K562 (cell line): ENCODE measurements at regions not wholly inside any gene's neighbourhood (a gene's known extent, or its start where the extent isn't known, plus 50 kb on each side); places are given as distances from the start of the nearest gene placed in this dataset.

Experiments used
- ATAC-seq: fragments of 200-7000 bp; cut with Tn5 transposase; 3 replicates; pipeline ENCODE4 v1.9.1; 2020; ENCODE audit warnings: moderate library complexity
- BruUV-seq: library from RNA; stranded (reverse); fragments of 400-500 nt; replicated peaks from 2 replicates; lab custom pipeline; 2021; lab: Mats Ljungman, UMichigan
- CTCF ChIA-PET: fragments of 300-600 bp; formaldehyde crosslinking; extraction: SDS; loops from one replicate; lab custom pipeline; 2021; ENCODE audit warnings: low intra/inter-chr PET ratio; lab: Yijun Ruan, JAX
- POLR2A ChIA-PET: fragments of 300-600, 350-650 bp; sonication (Branson Sonifier 250); formaldehyde crosslinking; extraction: SDS; loops from one replicate; lab custom pipeline; 2021; ENCODE audit warnings: antibody characterized with exemption, inconsistent platforms; lab: Yijun Ruan, JAX
- DNase-seq, 4 experiments: peaks; one replicate each; pipeline versions ENCODE4 v3.0.0 to v3.0.0-alpha.2; 2011 to 2018; ENCODE audit warnings: low spot score in 3 of 4, mixed read lengths in 3 of 4; ENCODE audit errors: extremely low read depth in 1 of 4
- FAIRE-seq: peaks from 2 replicates; lab custom pipeline; 2011; peaks lifted over from hg19 to GRCh38; lab: Jason Lieb, UNC
- H2AFZ ChIP-seq: 2 replicates; pipeline ENCODE4 v1.6.0; 2011; ENCODE audit warnings: low read depth, low read length, control low read depth, inconsistent platforms
- H3K27ac ChIP-seq: fragments of 200-600 bp; 3 replicates; pipeline ENCODE4 v1.8.0; 2011; ENCODE audit warnings: low read depth, mild to moderate bottlenecking, control low read depth, inconsistent platforms, low read length, moderate library complexity, mixed read lengths; ENCODE audit errors: extremely low read depth
- H3K27me3 ChIP-seq, 2 experiments: fragments of 300-600 bp in 1 of 2; 2 replicates in 1 of 2; 3 replicates in 1 of 2; pipeline versions ENCODE4 v1.6.0 to v1.8.0; 2011; ENCODE audit warnings: inconsistent platforms in 2 of 2, low read length in 2 of 2, mild to moderate bottlenecking in 1 of 2, mixed read lengths in 1 of 2, moderate library complexity in 1 of 2; ENCODE audit not compliant: control insufficient read depth in 2 of 2, insufficient read depth in 2 of 2
- H3K36me3 ChIP-seq: fragments of 300-600 bp; 3 replicates; pipeline ENCODE4 v1.8.0; 2011; ENCODE audit warnings: mild to moderate bottlenecking, low read length, inconsistent platforms; ENCODE audit not compliant: control insufficient read depth, insufficient read depth
- H3K4me1 ChIP-seq, 2 experiments: fragments of 200-600 bp in 1 of 2; replicated peaks in 1 of 2; 2 replicates in 1 of 2; 3 replicates in 1 of 2; pipeline versions ENCODE4 v1.5.1 to v1.8.0; 2011; ENCODE audit warnings: inconsistent platforms in 2 of 2, low read length in 2 of 2, mild to moderate bottlenecking in 1 of 2, mixed read lengths in 1 of 2, moderate library complexity in 1 of 2; ENCODE audit not compliant: control insufficient read depth in 2 of 2, insufficient read depth in 2 of 2
- H3K4me2 ChIP-seq: 2 replicates; pipeline ENCODE4 v1.6.1; 2011; ENCODE audit warnings: low read length, control low read depth, inconsistent platforms, mixed read lengths; ENCODE audit not compliant: insufficient read depth
- H3K4me3 ChIP-seq: fragments of 200-600 bp; sonication (generic), shearing (Covaris generic); 2 replicates; pipeline ENCODE4 v1.5.1; 2016; ENCODE audit warnings: control low read depth, inconsistent platforms
- H3K79me2 ChIP-seq: fragments of 200-600 bp; 3 replicates; pipeline ENCODE4 v1.8.0; 2011; ENCODE audit warnings: low read length, inconsistent platforms; ENCODE audit not compliant: control insufficient read depth, insufficient read depth
- H3K9ac ChIP-seq, 2 experiments: 2 replicates each; pipeline versions ENCODE4 v1.6.0 to v1.6.1; 2011; ENCODE audit warnings: low read depth in 2 of 2, low read length in 2 of 2, control low read depth in 1 of 2, inconsistent platforms in 1 of 2, mild to moderate bottlenecking in 1 of 2, mixed read lengths in 1 of 2; ENCODE audit not compliant: insufficient read depth in 1 of 2
- H3K9me1 ChIP-seq: one replicate; pipeline ENCODE4 v1.6.0; 2011; ENCODE audit warnings: inconsistent platforms, mild to moderate bottlenecking, low read length, moderate library complexity; ENCODE audit not compliant: control insufficient read depth, insufficient read depth
- H3K9me3 ChIP-seq: replicated peaks from 2 replicates; pipeline ENCODE4 v1.5.1; 2011; ENCODE audit warnings: low read depth, low read length, inconsistent platforms; ENCODE audit not compliant: control insufficient read depth, insufficient read depth
- H4K20me1 ChIP-seq: replicated peaks from 2 replicates; pipeline ENCODE4 v1.6.1; 2011; ENCODE audit warnings: low read length, inconsistent platforms, mixed read lengths; ENCODE audit not compliant: control insufficient read depth, insufficient read depth
- ELK3 ChIP-seq: fragments of 450-650 bp; formaldehyde crosslinking; IDR thresholded peaks from 2 replicates; pipeline ENCODE4 v1.4.0; 2020; ENCODE audit warnings: mild to moderate bottlenecking
- MED1 ChIP-seq: sonication (generic); formaldehyde crosslinking; IDR thresholded peaks from 2 replicates; pipeline ENCODE4 v1.8.1; 2023; ENCODE audit warnings: missing genetic modification reagents, borderline replicate concordance
- NFE2L1 ChIP-seq: fragments of 450-650 bp; IDR thresholded peaks from 2 replicates; pipeline ENCODE4 v1.6.1; 2016; ENCODE audit warnings: missing genetic modification characterization, low read depth, mild to moderate bottlenecking, missing compliant biosample characterization, moderate library complexity, borderline replicate concordance
- RHOXF2B ChIP-seq: fragments of 250-450 bp; sonication (Bioruptor Pico); conservative IDR thresholded peaks from 2 replicates; pipeline ENCODE4 v1.5.1; 2021
- VEZF1 ChIP-seq: fragments of 200-800 bp; sonication (Bioruptor generic); IDR thresholded peaks from 2 replicates; pipeline ENCODE4 v1.6.1; 2017; ENCODE audit warnings: missing genetic modification characterization, missing compliant biosample characterization
- ZBTB7A ChIP-seq: IDR thresholded peaks from 2 replicates; pipeline ENCODE4 v1.6.1; 2011; ENCODE audit warnings: low read depth, mild to moderate bottlenecking, low read length, moderate library complexity, borderline replicate concordance; ENCODE audit not compliant: control insufficient read depth
- WGBS: fragments of 100-300 bp; shearing (Covaris generic); methylation state at CpG from one replicate; pipeline ENCODE4 v1.1.6; 2016; ENCODE audit warnings: low coverage, mixed read lengths; ENCODE audit not compliant: insufficient coverage; ENCODE audit errors: missing lambda C conversion rate; 5-methylcytosine and 5-hydroxymethylcytosine counted together
- in situ Hi-C: fragments of 300-500 bp; cut with MboI; formaldehyde crosslinking; loops from 4 replicates; pipeline ENCODE4 v1.15.0; 2018; ENCODE audit warnings: inconsistent platforms, mixed read lengths
- intact Hi-C: fragments of 100-400 bp; cut with micrococcal nuclease; formaldehyde crosslinking; loops from 2 replicates; pipeline ENCODE4 v1.14.2; 2022
- TF ChIP-seq, protein P1 (sequence below): sonication (generic); formaldehyde crosslinking; IDR thresholded peaks from 2 replicates; pipeline ENCODE4 v1.8.0; 2022; ENCODE audit warnings: missing genetic modification reagents, mild to moderate bottlenecking, moderate library complexity, borderline replicate concordance
- TF ChIP-seq, protein P2 (sequence below): fragments of 450-650 bp; IDR thresholded peaks from 2 replicates; pipeline ENCODE4 v1.6.1; 2017; ENCODE audit warnings: mild to moderate bottlenecking, moderate library complexity
- TF ChIP-seq, protein P3 (sequence below): fragments of 200-400 bp; formaldehyde crosslinking; IDR thresholded peaks from 2 replicates; pipeline ENCODE4 v1.6.1; 2017; ENCODE audit warnings: mild to moderate bottlenecking, low read depth, low read length, moderate library complexity

DNA sequence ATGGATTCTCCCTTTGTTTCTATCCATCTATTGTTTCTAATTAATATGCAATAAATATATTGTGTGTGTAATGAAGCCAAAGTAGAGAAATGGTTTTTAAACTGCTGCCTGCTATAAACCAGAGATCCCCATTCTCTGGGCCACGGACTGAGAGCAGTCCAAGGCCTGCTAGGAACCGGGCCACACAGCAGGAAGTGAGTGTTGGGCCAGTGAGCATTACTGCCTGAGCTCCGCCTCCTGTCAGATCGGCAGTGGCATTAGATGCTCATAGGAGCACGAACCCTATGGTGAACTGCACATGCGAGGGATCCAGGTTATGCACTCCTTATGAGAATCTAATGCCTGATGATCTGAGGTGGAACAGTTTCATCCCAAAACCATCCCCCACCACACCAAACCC lies 85.2 kb upstream of the POMGNT2 start:
- Histone ChIP-seq H3K9ac (no peak overlapping the region), H2AFZ (no peak overlapping the region), H3K4me2 (no peak overlapping the region), H4K20me1 (no peaks in the 10 kb centered on the region), H3K27me3 (peaks cover 0 to 14% of the 10 kb centered on the region in 2 experiments; a peak in 2 of 5 replicates), H3K79me2 (no peaks in the 10 kb centered on the region), H3K36me3 (no peaks in the 10 kb centered on the region), H3K9me3 (no peaks in the 10 kb centered on the region), H3K27ac (no peak overlapping the region), H3K4me3 (no peak overlapping the region), H3K4me1 (no peaks in the 10 kb centered on the region), H3K9me1 (no peaks in the 10 kb centered on the region)
- ChIA-PET POLR2A (interaction anchor here (0.8 to 0.9 kb wide), 2 partner anchors 11 to 36 kb away, joined by 3 to 4 read pairs; no protein-coding TSS in a partner anchor), CTCF (no interaction called here)
- WGBS = 0% methylated on average over 6 of the region's 6 CpGs
- no TSS peak for BruUV-seq
- intact Hi-C loops (no loop called here), in situ Hi-C loops (no loop called here)
- TF ChIP-seq ELK3 = no peak
- no peak for TF ChIP-seq NFE2L1 (tag)
- no peak for TF ChIP-seq MED1 (CRISPR knock-in tag)
- no peak for TF ChIP-seq VEZF1
- TF ChIP-seq, protein P1, sequence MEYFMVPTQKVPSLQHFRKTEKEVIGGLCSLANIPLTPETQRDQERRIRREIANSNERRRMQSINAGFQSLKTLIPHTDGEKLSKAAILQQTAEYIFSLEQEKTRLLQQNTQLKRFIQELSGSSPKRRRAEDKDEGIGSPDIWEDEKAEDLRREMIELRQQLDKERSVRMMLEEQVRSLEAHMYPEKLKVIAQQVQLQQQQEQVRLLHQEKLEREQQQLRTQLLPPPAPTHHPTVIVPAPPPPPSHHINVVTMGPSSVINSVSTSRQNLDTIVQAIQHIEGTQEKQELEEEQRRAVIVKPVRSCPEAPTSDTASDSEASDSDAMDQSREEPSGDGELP = no peak
- TF ChIP-seq ZBTB7A = no peak
- no peak for TF ChIP-seq RHOXF2B (CRISPR knock-in tag)
- TF ChIP-seq, protein P2, sequence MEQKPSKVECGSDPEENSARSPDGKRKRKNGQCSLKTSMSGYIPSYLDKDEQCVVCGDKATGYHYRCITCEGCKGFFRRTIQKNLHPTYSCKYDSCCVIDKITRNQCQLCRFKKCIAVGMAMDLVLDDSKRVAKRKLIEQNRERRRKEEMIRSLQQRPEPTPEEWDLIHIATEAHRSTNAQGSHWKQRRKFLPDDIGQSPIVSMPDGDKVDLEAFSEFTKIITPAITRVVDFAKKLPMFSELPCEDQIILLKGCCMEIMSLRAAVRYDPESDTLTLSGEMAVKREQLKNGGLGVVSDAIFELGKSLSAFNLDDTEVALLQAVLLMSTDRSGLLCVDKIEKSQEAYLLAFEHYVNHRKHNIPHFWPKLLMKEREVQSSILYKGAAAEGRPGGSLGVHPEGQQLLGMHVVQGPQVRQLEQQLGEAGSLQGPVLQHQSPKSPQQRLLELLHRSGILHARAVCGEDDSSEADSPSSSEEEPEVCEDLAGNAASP = no peak
- TF ChIP-seq, protein P3, sequence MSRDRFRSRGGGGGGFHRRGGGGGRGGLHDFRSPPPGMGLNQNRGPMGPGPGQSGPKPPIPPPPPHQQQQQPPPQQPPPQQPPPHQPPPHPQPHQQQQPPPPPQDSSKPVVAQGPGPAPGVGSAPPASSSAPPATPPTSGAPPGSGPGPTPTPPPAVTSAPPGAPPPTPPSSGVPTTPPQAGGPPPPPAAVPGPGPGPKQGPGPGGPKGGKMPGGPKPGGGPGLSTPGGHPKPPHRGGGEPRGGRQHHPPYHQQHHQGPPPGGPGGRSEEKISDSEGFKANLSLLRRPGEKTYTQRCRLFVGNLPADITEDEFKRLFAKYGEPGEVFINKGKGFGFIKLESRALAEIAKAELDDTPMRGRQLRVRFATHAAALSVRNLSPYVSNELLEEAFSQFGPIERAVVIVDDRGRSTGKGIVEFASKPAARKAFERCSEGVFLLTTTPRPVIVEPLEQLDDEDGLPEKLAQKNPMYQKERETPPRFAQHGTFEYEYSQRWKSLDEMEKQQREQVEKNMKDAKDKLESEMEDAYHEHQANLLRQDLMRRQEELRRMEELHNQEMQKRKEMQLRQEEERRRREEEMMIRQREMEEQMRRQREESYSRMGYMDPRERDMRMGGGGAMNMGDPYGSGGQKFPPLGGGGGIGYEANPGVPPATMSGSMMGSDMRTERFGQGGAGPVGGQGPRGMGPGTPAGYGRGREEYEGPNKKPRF = no peak
- FAIRE-seq = no peak
- ATAC-seq = no peak
- DNase-seq = no peak
